WI38 (cell line): ENCODE measurements at regions not wholly inside any gene's neighbourhood (a gene's known extent, or its start where the extent isn't known, plus 50 kb on each side); places are given as distances from the start of the nearest gene placed in this dataset.

Experiments used
- H3K4me3 ChIP-seq: 2 replicates; pipeline ENCODE4 v1.5.1; 2011; ENCODE audit warnings: low read depth, mild to moderate bottlenecking, control low read depth, low read length
- CTCF ChIP-seq: IDR thresholded peaks from 2 replicates; pipeline ENCODE4 v1.5.1; 2012; ENCODE audit warnings: low read depth, mild to moderate bottlenecking, control low read depth, low read length

GRCh38 chr5:119879446-119879845 lies 250.1 kb downstream of the FAM170A start:
- TF ChIP-seq CTCF: no peak
- no peak overlapping the region for H3K4me3 ChIP-seq

- no peak for TF ChIP-seq CTCF
Observed at GRCh38 chr5:119895066-119895465, 265.7 kb downstream of the FAM170A start.

GRCh38 chr5:119896826-119897536 lies 267.6 kb downstream of the FAM170A start:
- H3K4me3 ChIP-seq: no peak overlapping the region
- no peak for TF ChIP-seq CTCF

More at GRCh38 chr5:119895066-119895465, 265.7 kb downstream of the FAM170A start:
- no peak overlapping the region for H3K4me3 ChIP-seq

GRCh38 chr5:119897537-119898370 lies 268.4 kb downstream of the FAM170A start:
- H3K4me3 ChIP-seq: no peak overlapping the region
- no peak for TF ChIP-seq CTCF

- no peak for TF ChIP-seq CTCF
- no peak overlapping the region for H3K4me3 ChIP-seq
Observed at GRCh38 chr5:119899981-119900380, 270.6 kb downstream of the FAM170A start.

GRCh38 chr5:119902593-119902992 lies 273.2 kb downstream of the FAM170A start:
- H3K4me3 ChIP-seq: no peak overlapping the region
- no peak for TF ChIP-seq CTCF

GRCh38 chr5:119913425-119913824 lies 284.1 kb downstream of the FAM170A start:
- no peak overlapping the region for H3K4me3 ChIP-seq
- no peak for TF ChIP-seq CTCF
